ENCODE measurements at regions not wholly inside any gene's neighbourhood (a gene's known extent, or its start where the extent isn't known, plus 50 kb on each side); places are given as distances from the start of the nearest gene placed in this dataset.

DNA sequence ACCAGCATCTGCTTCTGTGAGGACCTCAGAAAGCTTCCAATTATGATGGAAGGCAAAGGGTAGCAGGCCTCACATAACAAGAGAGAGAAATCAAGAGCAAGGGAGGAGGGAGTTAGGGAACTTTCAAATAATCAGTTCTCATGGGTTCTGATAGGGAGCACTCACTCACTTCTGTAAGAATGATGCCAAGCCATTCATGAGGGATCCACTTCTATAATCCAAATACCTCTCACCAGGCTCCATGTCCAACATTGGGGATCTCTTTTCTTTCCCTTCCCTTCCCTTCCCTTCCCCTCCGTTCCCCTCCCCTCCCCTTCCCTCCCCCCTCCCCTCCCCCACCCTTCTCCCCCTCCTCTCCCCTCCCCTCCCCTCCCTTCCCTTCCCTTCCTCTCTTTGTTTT, 884.6 kb upstream of the GHITM start:
- DNase-seq (ENCODE audit: extremely low read depth, low read depth), result no peak
- TF ChIP-seq, protein P1, sequence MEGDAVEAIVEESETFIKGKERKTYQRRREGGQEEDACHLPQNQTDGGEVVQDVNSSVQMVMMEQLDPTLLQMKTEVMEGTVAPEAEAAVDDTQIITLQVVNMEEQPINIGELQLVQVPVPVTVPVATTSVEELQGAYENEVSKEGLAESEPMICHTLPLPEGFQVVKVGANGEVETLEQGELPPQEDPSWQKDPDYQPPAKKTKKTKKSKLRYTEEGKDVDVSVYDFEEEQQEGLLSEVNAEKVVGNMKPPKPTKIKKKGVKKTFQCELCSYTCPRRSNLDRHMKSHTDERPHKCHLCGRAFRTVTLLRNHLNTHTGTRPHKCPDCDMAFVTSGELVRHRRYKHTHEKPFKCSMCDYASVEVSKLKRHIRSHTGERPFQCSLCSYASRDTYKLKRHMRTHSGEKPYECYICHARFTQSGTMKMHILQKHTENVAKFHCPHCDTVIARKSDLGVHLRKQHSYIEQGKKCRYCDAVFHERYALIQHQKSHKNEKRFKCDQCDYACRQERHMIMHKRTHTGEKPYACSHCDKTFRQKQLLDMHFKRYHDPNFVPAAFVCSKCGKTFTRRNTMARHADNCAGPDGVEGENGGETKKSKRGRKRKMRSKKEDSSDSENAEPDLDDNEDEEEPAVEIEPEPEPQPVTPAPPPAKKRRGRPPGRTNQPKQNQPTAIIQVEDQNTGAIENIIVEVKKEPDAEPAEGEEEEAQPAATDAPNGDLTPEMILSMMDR (IDR thresholded peaks at IDR 0.05; ENCODE audit: low read depth, low read length), result no peak

DNA sequence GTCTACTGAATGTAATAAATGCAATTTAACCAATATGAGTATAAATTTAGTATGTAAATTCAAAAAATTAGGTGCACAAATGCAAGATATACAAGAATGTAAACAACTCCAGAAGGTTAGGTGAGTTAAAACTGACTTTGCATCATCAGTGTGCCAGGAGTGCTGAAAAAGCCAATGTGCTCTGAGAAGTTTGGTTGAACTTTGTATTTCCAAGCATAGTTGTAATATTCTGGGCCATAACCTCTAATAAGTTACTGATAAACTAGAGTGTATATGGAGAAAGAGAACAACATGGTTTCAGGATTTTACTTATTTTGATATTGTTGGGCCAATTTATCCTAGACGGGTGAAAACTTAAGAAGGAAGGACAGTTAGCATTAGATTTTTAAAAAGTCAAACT, 876.9 kb upstream of the GHITM start:
- no peak for DNase-seq (ENCODE audit: extremely low read depth, low read depth)
- TF ChIP-seq, protein P1 (IDR thresholded peaks at IDR 0.05; ENCODE audit: low read depth, low read length), result no peak

DNA sequence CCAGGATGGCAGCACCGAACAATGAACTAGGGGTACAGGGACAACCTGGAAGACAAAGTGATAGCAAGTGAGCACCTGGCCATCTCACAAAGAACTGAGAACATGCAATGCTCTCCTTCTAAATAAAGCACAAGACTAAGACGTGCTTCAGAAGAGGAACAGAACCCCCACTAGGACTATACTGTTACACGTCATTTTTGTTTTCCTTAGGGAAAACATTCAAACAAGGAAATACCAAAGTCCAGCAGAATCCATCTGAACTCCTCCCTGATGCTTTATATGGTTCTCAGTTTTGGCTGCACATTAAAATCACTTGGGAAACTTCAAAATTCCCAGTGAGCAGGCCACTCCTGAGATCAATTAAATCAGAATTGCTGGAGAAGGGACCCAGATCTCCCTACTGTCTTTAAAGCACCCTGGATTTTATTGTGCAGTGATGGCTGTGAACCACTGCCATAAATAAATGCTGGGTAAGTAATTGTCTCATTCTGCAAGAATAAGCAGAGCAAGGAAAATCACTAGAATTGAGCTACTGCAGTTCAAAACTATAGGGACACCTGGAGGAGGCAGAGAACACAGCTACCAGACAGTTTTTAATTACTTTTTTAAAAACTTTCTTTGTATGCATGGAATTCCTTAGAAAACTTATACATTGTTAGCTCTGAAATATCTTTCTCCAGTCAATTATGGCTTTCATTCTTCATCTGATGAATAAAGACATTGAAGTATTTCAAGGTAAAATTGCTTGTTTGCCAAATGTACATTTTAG, 866.5 kb upstream of the GHITM start:
- DNase-seq (ENCODE audit: extremely low read depth, low read depth), result no peak
- TF ChIP-seq, protein P1 (IDR thresholded peaks at IDR 0.05; ENCODE audit: low read depth, low read length), result no peak

DNA sequence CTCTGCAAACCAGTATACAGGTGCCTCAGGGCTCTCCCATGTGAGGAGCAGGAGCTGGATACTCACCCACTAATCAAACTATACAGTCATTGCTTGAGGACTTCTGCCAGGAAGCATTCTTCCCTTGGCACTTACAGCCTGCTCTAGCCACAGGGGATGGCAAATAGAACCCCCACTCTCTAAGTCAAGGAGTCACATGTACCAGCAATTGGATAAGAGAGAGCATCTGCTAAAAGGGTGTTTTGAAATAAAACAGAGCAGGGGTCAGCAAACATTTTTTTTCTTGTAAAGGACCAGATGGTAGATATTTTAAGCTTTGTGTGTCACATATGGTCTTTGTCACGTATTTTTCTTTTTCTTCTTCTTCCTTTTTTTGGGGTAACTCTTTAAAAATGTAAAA, 865.2 kb upstream of the GHITM start:
- TF ChIP-seq, protein P1 (IDR thresholded peaks at IDR 0.05; ENCODE audit: low read depth, low read length), result no peak
- DNase-seq (ENCODE audit: extremely low read depth, low read depth), result no peak

DNA sequence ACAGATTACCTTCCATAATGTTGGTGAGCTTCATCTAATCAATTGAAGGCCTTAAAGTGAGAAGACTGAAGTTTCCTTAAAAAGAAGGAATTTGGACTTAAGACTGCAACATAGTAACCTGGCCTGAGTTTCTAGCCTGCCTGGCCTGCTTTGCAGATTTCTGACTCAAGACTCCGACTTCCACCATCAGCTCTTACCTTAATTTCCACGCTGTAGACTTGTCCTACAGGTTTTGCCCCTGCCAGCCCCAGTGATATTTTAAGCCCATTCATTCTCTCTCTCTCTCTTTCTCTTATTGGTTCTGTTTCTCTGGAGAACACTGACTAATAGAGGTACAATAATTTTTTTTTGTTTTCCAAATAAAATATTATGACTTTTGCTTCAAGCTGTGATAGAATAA, 862.3 kb upstream of the GHITM start:
- DNase-seq (ENCODE audit: extremely low read depth, low read depth), result no peak
- TF ChIP-seq, protein P1 (IDR thresholded peaks at IDR 0.05; ENCODE audit: low read depth, low read length), result no peak

DNA sequence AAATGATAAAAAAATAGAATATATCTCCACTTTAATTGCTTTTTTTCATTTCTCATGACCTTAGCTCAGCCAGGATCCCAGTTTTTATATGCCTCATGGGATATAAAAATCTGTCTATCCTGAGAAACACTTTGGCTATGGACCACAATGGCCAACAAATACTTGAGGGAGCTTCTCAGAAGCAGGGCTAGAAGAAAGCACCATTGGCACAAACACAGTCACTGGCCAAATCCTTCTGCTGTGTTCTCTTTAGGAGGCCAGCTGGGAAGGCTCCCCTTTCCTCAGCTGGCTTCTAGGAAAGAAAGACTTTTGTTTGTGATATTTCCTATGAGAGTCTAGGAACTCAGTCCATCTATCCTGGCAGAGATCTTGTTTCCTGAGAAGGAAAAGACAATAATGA, 856.2 kb upstream of the GHITM start:
- TF ChIP-seq, protein P1 (IDR thresholded peaks at IDR 0.05; ENCODE audit: low read depth, low read length), result no peak
- DNase-seq (ENCODE audit: extremely low read depth, low read depth), result no peak

DNA sequence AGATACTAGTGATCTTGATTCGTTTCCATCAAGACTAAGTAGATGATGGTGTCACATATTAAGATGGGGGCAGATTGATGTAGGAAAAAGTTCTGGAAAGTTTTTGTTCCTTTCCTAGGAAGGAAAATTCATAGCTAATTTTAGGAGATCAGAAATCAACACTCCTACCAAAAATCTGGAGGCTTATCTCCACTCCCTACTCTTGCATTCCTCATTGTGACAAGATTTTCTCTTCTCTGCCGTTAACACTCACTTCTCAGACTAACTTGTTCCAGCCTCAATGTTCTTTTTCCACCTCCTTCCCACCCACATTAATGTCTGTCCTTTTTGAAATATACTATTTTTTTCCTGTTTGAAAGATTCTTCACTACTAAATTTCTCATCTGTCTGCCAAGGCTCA, 851.9 kb upstream of the GHITM start:
- TF ChIP-seq, protein P1 (IDR thresholded peaks at IDR 0.05; ENCODE audit: low read depth, low read length), result no peak

More for the DNA sequence above, 851.9 kb upstream of the GHITM start:
- DNase-seq (ENCODE audit: extremely low read depth, low read depth), result no peak

Measured in AG09319 (cell line).